GM21786 (cell line): ENCODE measurements at regions not wholly inside any gene's neighbourhood (a gene's known extent, or its start where the extent isn't known, plus 50 kb on each side); places are given as distances from the start of the nearest gene placed in this dataset.
"Not testable (repeated sequence)": the region's sequence is repeated elsewhere in the genome, so short reads cannot be mapped to it uniquely, and the experiment has no call there.

ENCODE experiments used
- ATAC-seq: cut with Tn5 transposase; IDR thresholded peaks from one replicate; pipeline ENCODE4 v1.9.1; 2021; ENCODE audit not compliant: unreplicated experiment

GRCh38 chrX:95762716-95763115, 921.9 kb upstream of the DIAPH2 start:
- no peak for ATAC-seq

- no peak for ATAC-seq
Measured at GRCh38 chrX:95764972-95765451, 919.6 kb upstream of the DIAPH2 start.

- not testable (repeated sequence) for ATAC-seq
Measured at GRCh38 chrX:95771198-95771597, 913.4 kb upstream of the DIAPH2 start.

GRCh38 chrX:95791876-95792275, 892.8 kb upstream of the DIAPH2 start:
- no peak for ATAC-seq

GRCh38 chrX:95797344-95797743, 887.3 kb upstream of the DIAPH2 start:
- ATAC-seq, result no peak

- ATAC-seq, result no peak
Measured at GRCh38 chrX:95823796-95824195, 860.8 kb upstream of the DIAPH2 start.

GRCh38 chrX:95835223-95835622, 849.4 kb upstream of the DIAPH2 start:
- ATAC-seq, result no peak

GRCh38 chrX:95836517-95836916, 848.1 kb upstream of the DIAPH2 start:
- no peak for ATAC-seq

GRCh38 chrX:95841863-95842262, 842.8 kb upstream of the DIAPH2 start:
- ATAC-seq, result no peak

- no peak for ATAC-seq
Measured at GRCh38 chrX:95860127-95860526, 824.5 kb upstream of the DIAPH2 start.

GRCh38 chrX:95875661-95876060, 809.0 kb upstream of the DIAPH2 start:
- ATAC-seq, result no peak

- no peak for ATAC-seq
Measured at GRCh38 chrX:95878874-95879273, 805.8 kb upstream of the DIAPH2 start.

GRCh38 chrX:95884186-95884585, 800.5 kb upstream of the DIAPH2 start:
- ATAC-seq, result no peak

GRCh38 chrX:95885074-95885473, 799.6 kb upstream of the DIAPH2 start:
- no peak for ATAC-seq

GRCh38 chrX:95889279-95889678, 795.4 kb upstream of the DIAPH2 start:
- no peak for ATAC-seq

- ATAC-seq, result no peak
Measured at GRCh38 chrX:95893636-95894035, 791.0 kb upstream of the DIAPH2 start.

GRCh38 chrX:95903490-95903889, 781.2 kb upstream of the DIAPH2 start:
- ATAC-seq, result no peak

- no peak for ATAC-seq
Measured at GRCh38 chrX:95903975-95904374, 780.7 kb upstream of the DIAPH2 start.

- ATAC-seq, result no peak
Measured at GRCh38 chrX:95907081-95907480, 777.6 kb upstream of the DIAPH2 start.

- no peak for ATAC-seq
Measured at GRCh38 chrX:95911062-95911461, 773.6 kb upstream of the DIAPH2 start.

GRCh38 chrX:95919605-95920004, 765.0 kb upstream of the DIAPH2 start:
- no peak for ATAC-seq

GRCh38 chrX:95945528-95945927, 739.1 kb upstream of the DIAPH2 start:
- ATAC-seq, result no peak

GRCh38 chrX:95949588-95949987, 735.1 kb upstream of the DIAPH2 start:
- no peak for ATAC-seq

- no peak for ATAC-seq
Measured at GRCh38 chrX:95950679-95951078, 734.0 kb upstream of the DIAPH2 start.
